Kidney (tissue), 13 donors: ENCODE measurements at regions not wholly inside any gene's neighbourhood (a gene's known extent, or its start where the extent isn't known, plus 50 kb on each side); places are given as distances from the start of the nearest gene placed in this dataset.
A peak's percentile ranks its signal among the peaks of the same experiment; 100 is the strongest.

ENCODE experiments used
- DNase-seq, 5 donors: peaks; one replicate each; pipeline ENCODE4 v3.0.0-alpha.2; 2013 to 2020
- FAIRE-seq: peaks from 2 replicates; lab custom pipeline; 2012; peaks lifted over from hg19 to GRCh38; lab: Jason Lieb, UNC
- H3K27ac ChIP-seq, 2 donors: one replicate each; pipeline ENCODE4 v1.7.0; 2013; ENCODE audit warnings: low read depth in 2 of 2, low read length in 2 of 2, inconsistent platforms in 1 of 2
- H3K27me3 ChIP-seq: one replicate; pipeline ENCODE4 v1.7.1; 2013; ENCODE audit warnings: low read length, inconsistent platforms; ENCODE audit not compliant: control insufficient read depth, insufficient read depth
- H3K36me3 ChIP-seq, 3 donors: one replicate each; pipeline versions ENCODE4 v1.7.0 to v1.7.1; 2013; ENCODE audit warnings: low read length in 3 of 3, control low read depth in 1 of 3, inconsistent platforms in 1 of 3; ENCODE audit not compliant: insufficient read depth in 3 of 3, control insufficient read depth in 2 of 3
- H3K4me1 ChIP-seq, 3 donors: one replicate each; pipeline versions ENCODE4 v1.7.0 to v1.7.1; 2013; ENCODE audit warnings: low read length in 3 of 3, inconsistent platforms in 1 of 3, low read depth in 1 of 3; ENCODE audit not compliant: control insufficient read depth in 2 of 3, insufficient read depth in 2 of 3
- H3K4me3 ChIP-seq, 3 donors: one replicate each; pipeline versions ENCODE4 v1.7.0 to v1.8.1; 2013; ENCODE audit warnings: low read length in 3 of 3, control low read depth in 1 of 3, inconsistent platforms in 1 of 3
- H3K9ac ChIP-seq, 3 donors: one replicate each; pipeline versions ENCODE4 v1.7.0 to v1.7.1; 2013; ENCODE audit warnings: low read length in 3 of 3, control low read depth in 1 of 3, inconsistent platforms in 1 of 3
- H3K9me3 ChIP-seq, 3 donors: one replicate each; pipeline versions ENCODE4 v1.7.0 to v1.7.1; 2013; ENCODE audit warnings: low read length in 3 of 3, control low read depth in 1 of 3, inconsistent platforms in 1 of 3; ENCODE audit not compliant: control insufficient read depth in 2 of 3, insufficient read depth in 1 of 3
- intact Hi-C: fragments of 100-400 bp; cut with DNase I; formaldehyde crosslinking; loops from one replicate; pipeline ENCODE4 v1.11.1; 2022
- TF ChIP-seq, protein P1 (sequence below): IDR thresholded peaks from 3 replicates; pipeline ENCODE4 v1.5.1; 2012; ENCODE audit warnings: mild to moderate bottlenecking, moderate library complexity, borderline replicate concordance; ENCODE audit not compliant: insufficient read depth; ENCODE audit errors: extremely low read depth
- donor health status: control.
- donor health status: control.
- donor health status: control.
- donor health status: control.
- donor health status: control.
- donor health status: DM: yes; HTN: yes; CAD: no.
- donor health status: Normal renal cell carcinoma (clear cell type).

GRCh38 chr1:240030236-240030635 is 61.4 kb upstream of the FMN2 start:
- FAIRE-seq (no peak), DNase-seq (peak in 1 of 5 donors; percentile 21)
- no peak overlapping the region for H3K4me3 ChIP-seq
- no peaks in the 10 kb centered on the region for H3K4me1 ChIP-seq
- TF ChIP-seq, protein P1, sequence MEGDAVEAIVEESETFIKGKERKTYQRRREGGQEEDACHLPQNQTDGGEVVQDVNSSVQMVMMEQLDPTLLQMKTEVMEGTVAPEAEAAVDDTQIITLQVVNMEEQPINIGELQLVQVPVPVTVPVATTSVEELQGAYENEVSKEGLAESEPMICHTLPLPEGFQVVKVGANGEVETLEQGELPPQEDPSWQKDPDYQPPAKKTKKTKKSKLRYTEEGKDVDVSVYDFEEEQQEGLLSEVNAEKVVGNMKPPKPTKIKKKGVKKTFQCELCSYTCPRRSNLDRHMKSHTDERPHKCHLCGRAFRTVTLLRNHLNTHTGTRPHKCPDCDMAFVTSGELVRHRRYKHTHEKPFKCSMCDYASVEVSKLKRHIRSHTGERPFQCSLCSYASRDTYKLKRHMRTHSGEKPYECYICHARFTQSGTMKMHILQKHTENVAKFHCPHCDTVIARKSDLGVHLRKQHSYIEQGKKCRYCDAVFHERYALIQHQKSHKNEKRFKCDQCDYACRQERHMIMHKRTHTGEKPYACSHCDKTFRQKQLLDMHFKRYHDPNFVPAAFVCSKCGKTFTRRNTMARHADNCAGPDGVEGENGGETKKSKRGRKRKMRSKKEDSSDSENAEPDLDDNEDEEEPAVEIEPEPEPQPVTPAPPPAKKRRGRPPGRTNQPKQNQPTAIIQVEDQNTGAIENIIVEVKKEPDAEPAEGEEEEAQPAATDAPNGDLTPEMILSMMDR, result no peak
- no peaks in the 10 kb centered on the region for H3K9me3 ChIP-seq
- H3K9ac ChIP-seq, result no peak overlapping the region
- no peak overlapping the region for H3K27ac ChIP-seq
- no peaks in the 10 kb centered on the region for H3K36me3 ChIP-seq
- no peaks in the 10 kb centered on the region for H3K27me3 ChIP-seq
- intact Hi-C loops, result no loop called here

DNA sequence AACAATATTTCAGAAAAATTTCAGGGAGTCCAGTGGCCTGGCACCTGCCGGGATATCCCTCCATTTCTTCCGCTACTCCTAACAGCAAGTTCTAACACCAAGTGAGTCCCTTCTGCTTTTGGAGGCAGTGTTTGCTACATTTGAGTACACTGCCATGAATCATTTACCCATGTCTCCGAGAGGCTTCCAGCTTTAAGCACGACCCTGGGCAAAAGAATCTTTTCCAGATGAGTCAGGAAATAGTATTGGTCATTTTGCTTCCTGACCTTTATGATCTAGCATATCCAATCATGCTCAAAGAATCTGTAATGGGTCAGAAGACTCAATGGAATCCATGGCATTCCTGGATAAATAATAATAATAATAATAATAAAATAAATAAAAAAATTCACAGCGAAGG is 60.7 kb upstream of the FMN2 start:
- no peak for FAIRE-seq
- peak in 1 of 5 donors; percentile 13 for DNase-seq

DNA sequence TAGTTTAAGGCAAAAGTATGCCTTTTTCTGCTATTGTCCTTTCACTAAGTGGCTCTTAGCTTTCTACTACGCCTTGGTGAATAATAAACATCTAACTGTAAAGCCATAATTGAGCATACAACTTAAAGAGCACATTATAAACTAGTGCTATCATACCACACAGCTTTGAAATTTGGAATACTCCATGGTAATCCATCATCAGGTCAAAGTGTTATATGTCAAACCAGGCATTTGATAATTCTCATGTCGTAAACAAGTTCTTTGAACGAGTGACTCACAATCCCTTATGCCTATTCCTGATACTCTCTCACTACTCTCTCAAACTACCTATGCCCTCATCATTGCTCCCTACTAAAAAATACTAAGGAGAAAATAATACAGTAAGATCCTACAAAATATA is 60.3 kb upstream of the FMN2 start:
- Histone ChIP-seq H3K9me3 (no peaks in the 10 kb centered on the region), H3K36me3 (no peaks in the 10 kb centered on the region), H3K4me3 (no peak overlapping the region), H3K27me3 (no peaks in the 10 kb centered on the region), H3K9ac (no peak overlapping the region), H3K27ac (no peak overlapping the region), H3K4me1 (no peaks in the 10 kb centered on the region)
- DNase-seq, result no peak
- no peak for FAIRE-seq
- intact Hi-C loops, result no loop called here
- TF ChIP-seq, protein P1, result no peak

More for the DNA sequence above, 60.7 kb upstream of the FMN2 start:
- intact Hi-C loops, result no loop called here
- Histone ChIP-seq H3K27me3 (no peaks in the 10 kb centered on the region), H3K36me3 (no peaks in the 10 kb centered on the region), H3K4me1 (no peaks in the 10 kb centered on the region), H3K27ac (no peak overlapping the region), H3K9me3 (no peaks in the 10 kb centered on the region), H3K9ac (no peak overlapping the region), H3K4me3 (no peak overlapping the region)
- TF ChIP-seq, protein P1, result no peak

DNA sequence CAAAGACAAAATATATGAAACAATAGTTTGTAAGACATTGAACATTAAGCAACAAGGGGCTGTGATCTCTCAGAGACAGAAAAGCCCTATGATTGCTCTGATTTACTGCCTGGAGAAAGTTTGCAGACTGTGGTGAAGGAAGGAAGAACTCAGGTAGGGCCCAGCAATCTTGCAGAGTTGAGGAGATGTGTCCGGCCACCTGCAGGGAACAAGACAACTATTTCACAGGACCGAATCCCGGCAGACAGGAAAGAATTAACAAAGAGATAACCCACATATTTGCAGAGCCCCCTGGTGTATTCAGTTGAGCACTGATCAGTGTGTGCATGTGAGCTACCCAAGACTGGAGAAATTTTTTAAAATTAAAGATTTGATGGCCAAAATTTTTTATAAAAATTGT is 58.3 kb upstream of the FMN2 start:
- Histone ChIP-seq H3K9me3 (no peaks in the 10 kb centered on the region), H3K27ac (no peak overlapping the region), H3K27me3 (no peaks in the 10 kb centered on the region), H3K36me3 (no peaks in the 10 kb centered on the region), H3K4me1 (no peaks in the 10 kb centered on the region), H3K9ac (no peak overlapping the region), H3K4me3 (no peak overlapping the region)
- FAIRE-seq, result no peak
- intact Hi-C loops, result no loop called here
- no peak for DNase-seq
- TF ChIP-seq, protein P1, result no peak
